HEK293 (cell line): ENCODE measurements at regions not wholly inside any gene's neighbourhood (a gene's known extent, or its start where the extent isn't known, plus 50 kb on each side); places are given as distances from the start of the nearest gene placed in this dataset.
A peak's percentile ranks its signal among the peaks of the same experiment; 100 is the strongest.

Experiments used
- CTCF ChIA-PET: fragments of 350-600 bp; formaldehyde crosslinking; extraction: SDS; loops from one replicate; lab custom pipeline; 2021; ENCODE audit warnings: antibody characterized with exemption; lab: Yijun Ruan, JAX
- POLR2A ChIA-PET: fragments of 300-600 bp; formaldehyde crosslinking; extraction: SDS; loops from one replicate; lab custom pipeline; 2020; ENCODE audit warnings: antibody characterized with exemption, inconsistent platforms; lab: Yijun Ruan, JAX
- H3K27ac ChIP-seq: fragments of 200-500 bp; sonication (Bioruptor generic); 2 replicates; pipeline ENCODE4 v1.5.1; 2014; ENCODE audit warnings: low read depth, low read length, control low read depth, inconsistent platforms; ENCODE audit errors: extremely low read depth
- H3K36me3 ChIP-seq, 2 experiments: fragments of 200-500 bp in 1 of 2; sonication (Bioruptor generic) in 1 of 2; 1 replicate in 1 of 2; 2 replicates in 1 of 2; pipeline ENCODE4 v1.5.1; 2014 to 2017; ENCODE audit warnings: inconsistent platforms in 2 of 2, low read length in 2 of 2; ENCODE audit not compliant: control insufficient read depth in 2 of 2, insufficient read depth in 1 of 2
- H3K4me1 ChIP-seq: fragments of 200-500 bp; sonication (Bioruptor generic); 2 replicates; pipeline ENCODE4 v1.5.1; 2014; ENCODE audit warnings: mild to moderate bottlenecking, low read length, inconsistent platforms; ENCODE audit not compliant: control insufficient read depth, insufficient read depth
- H3K4me3 ChIP-seq: 2 replicates; pipeline ENCODE4 v1.5.1; 2011; ENCODE audit warnings: low read depth, mild to moderate bottlenecking, control low read depth, low read length, moderate library complexity
- H3K9me3 ChIP-seq: fragments of 200-500 bp; sonication (Bioruptor generic); 2 replicates; pipeline ENCODE4 v1.5.1; 2014; ENCODE audit warnings: low read depth, low read length, inconsistent platforms; ENCODE audit not compliant: control insufficient read depth, insufficient read depth
- FEZF1 ChIP-seq: fragments of 450-650 bp; formaldehyde crosslinking; IDR thresholded peaks from 2 replicates; pipeline ENCODE4 v1.5.1; 2016; ENCODE audit warnings: missing biosample characterization, missing genetic modification characterization
- GLI2 ChIP-seq: fragments of 450-650 bp; formaldehyde crosslinking; IDR thresholded peaks from 2 replicates; pipeline ENCODE4; 2017; ENCODE audit warnings: missing biosample characterization, missing genetic modification characterization, low read depth, borderline replicate concordance
- KLF10 ChIP-seq: fragments of 450-650 bp; IDR thresholded peaks from 2 replicates; pipeline ENCODE4 v1.5.1; 2018; ENCODE audit warnings: missing biosample characterization, mild to moderate bottlenecking, missing genetic modification characterization
- KLF7 ChIP-seq: fragments of 450-650 bp; formaldehyde crosslinking; IDR thresholded peaks from 2 replicates; pipeline ENCODE4 v1.5.1; 2016; ENCODE audit warnings: missing biosample characterization, missing genetic modification characterization, borderline replicate concordance
- KLF8 ChIP-seq: fragments of 450-650 bp; formaldehyde crosslinking; IDR thresholded peaks from 2 replicates; pipeline ENCODE4 v1.5.1; 2016; ENCODE audit warnings: missing biosample characterization, missing genetic modification characterization
- PRDM10 ChIP-seq: fragments of 450-650 bp; formaldehyde crosslinking; IDR thresholded peaks from 2 replicates; pipeline ENCODE4 v1.5.1; 2016; ENCODE audit warnings: missing biosample characterization, missing genetic modification characterization
- SCRT1 ChIP-seq: fragments of 450-650 bp; formaldehyde crosslinking; IDR thresholded peaks from 2 replicates; pipeline ENCODE4 v1.5.1; 2016; ENCODE audit warnings: missing biosample characterization, missing genetic modification characterization, borderline replicate concordance
- WT1 ChIP-seq: fragments of 450-650 bp; formaldehyde crosslinking; IDR thresholded peaks from 2 replicates; pipeline ENCODE4 v1.5.1; 2016; ENCODE audit warnings: missing biosample characterization, missing genetic modification characterization
- ZBTB17 ChIP-seq: fragments of 450-650 bp; formaldehyde crosslinking; IDR thresholded peaks from 2 replicates; pipeline ENCODE4 v1.5.1; 2016; ENCODE audit warnings: missing biosample characterization, missing genetic modification characterization
- ZBTB21 ChIP-seq: fragments of 450-650 bp; formaldehyde crosslinking; IDR thresholded peaks from 2 replicates; pipeline ENCODE4 v1.5.1; 2017; ENCODE audit warnings: missing biosample characterization, missing genetic modification characterization
- ZBTB49 ChIP-seq: fragments of 450-650 bp; formaldehyde crosslinking; IDR thresholded peaks from 2 replicates; pipeline ENCODE4 v1.5.1; 2016; ENCODE audit warnings: missing biosample characterization, missing genetic modification characterization, low read depth
- ZNF121 ChIP-seq: fragments of 450-650 bp; formaldehyde crosslinking; IDR thresholded peaks from 2 replicates; pipeline ENCODE4 v1.5.1; 2016; ENCODE audit warnings: missing biosample characterization, missing genetic modification characterization
- ZNF132 ChIP-seq: fragments of 450-650 bp; formaldehyde crosslinking; IDR thresholded peaks from 2 replicates; pipeline ENCODE4 v1.5.1; 2017; ENCODE audit warnings: missing biosample characterization, missing genetic modification characterization, borderline replicate concordance
- ZNF133 ChIP-seq: fragments of 450-650 bp; formaldehyde crosslinking; IDR thresholded peaks from 2 replicates; pipeline ENCODE4 v1.5.1; 2016; ENCODE audit warnings: missing biosample characterization, missing genetic modification characterization
- ZNF138 ChIP-seq: fragments of 450-650 bp; formaldehyde crosslinking; IDR thresholded peaks from 2 replicates; pipeline ENCODE4 v1.5.1; 2016; ENCODE audit warnings: missing biosample characterization, missing genetic modification characterization, borderline replicate concordance
- ZNF16 ChIP-seq: fragments of 450-650 bp; formaldehyde crosslinking; IDR thresholded peaks from 2 replicates; pipeline ENCODE4 v1.5.1; 2016; ENCODE audit warnings: low read depth, missing biosample characterization, missing genetic modification characterization
- ZNF449 ChIP-seq: fragments of 450-650 bp; formaldehyde crosslinking; IDR thresholded peaks from 2 replicates; pipeline ENCODE4 v1.5.1; 2017; ENCODE audit warnings: missing biosample characterization, mild to moderate bottlenecking, missing genetic modification characterization, moderate library complexity
- ZNF521 ChIP-seq: fragments of 450-650 bp; formaldehyde crosslinking; IDR thresholded peaks from 2 replicates; pipeline ENCODE4 v1.5.1; 2017; ENCODE audit warnings: missing biosample characterization, mild to moderate bottlenecking, missing genetic modification characterization
- ZNF585B ChIP-seq: fragments of 450-650 bp; formaldehyde crosslinking; IDR thresholded peaks from 2 replicates; pipeline ENCODE4 v1.5.1; 2016; ENCODE audit warnings: missing biosample characterization, missing genetic modification characterization
- ZNF629 ChIP-seq: fragments of 450-650 bp; formaldehyde crosslinking; IDR thresholded peaks from 2 replicates; pipeline ENCODE4 v1.5.1; 2017; ENCODE audit warnings: missing biosample characterization, missing genetic modification characterization
- ZNF654 ChIP-seq: fragments of 450-650 bp; formaldehyde crosslinking; IDR thresholded peaks from 2 replicates; pipeline ENCODE4 v1.5.1; 2016; ENCODE audit warnings: low read depth, missing biosample characterization, missing genetic modification characterization
- ZNF843 ChIP-seq: fragments of 450-650 bp; formaldehyde crosslinking; IDR thresholded peaks from 2 replicates; pipeline ENCODE4 v1.5.1; 2016; ENCODE audit warnings: missing biosample characterization, missing genetic modification characterization
- TF ChIP-seq, protein P1 (sequence below): fragments of 450-650 bp; formaldehyde crosslinking; IDR thresholded peaks from 2 replicates; pipeline ENCODE4 v1.5.1; 2016; ENCODE audit warnings: missing biosample characterization, missing genetic modification characterization
- TF ChIP-seq, protein P2 (sequence below): fragments of 450-650 bp; formaldehyde crosslinking; IDR thresholded peaks from 2 replicates; pipeline ENCODE4 v1.5.1; 2016; ENCODE audit warnings: missing biosample characterization, missing genetic modification characterization, low read depth

- TF ChIP-seq, protein P1, sequence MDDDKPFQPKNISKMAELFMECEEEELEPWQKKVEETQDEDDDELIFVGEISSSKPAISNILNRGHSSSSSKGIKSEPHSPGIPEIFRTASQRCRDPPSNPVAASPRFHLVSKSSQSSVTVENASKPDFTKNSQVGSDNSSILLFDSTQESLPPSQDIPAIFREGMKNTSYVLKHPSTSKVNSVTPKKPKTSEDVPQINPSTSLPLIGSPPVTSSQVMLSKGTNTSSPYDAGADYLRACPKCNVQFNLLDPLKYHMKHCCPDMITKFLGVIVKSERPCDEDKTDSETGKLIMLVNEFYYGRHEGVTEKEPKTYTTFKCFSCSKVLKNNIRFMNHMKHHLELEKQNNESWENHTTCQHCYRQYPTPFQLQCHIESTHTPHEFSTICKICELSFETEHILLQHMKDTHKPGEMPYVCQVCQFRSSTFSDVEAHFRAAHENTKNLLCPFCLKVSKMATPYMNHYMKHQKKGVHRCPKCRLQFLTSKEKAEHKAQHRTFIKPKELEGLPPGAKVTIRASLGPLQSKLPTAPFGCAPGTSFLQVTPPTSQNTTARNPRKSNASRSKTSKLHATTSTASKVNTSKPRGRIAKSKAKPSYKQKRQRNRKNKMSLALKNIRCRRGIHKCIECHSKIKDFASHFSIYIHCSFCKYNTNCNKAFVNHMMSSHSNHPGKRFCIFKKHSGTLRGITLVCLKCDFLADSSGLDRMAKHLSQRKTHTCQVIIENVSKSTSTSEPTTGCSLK (tag by site-specific recombination): no peak
- TF ChIP-seq WT1 (tag by site-specific recombination): peak; percentile 69
- peak; percentile 47; the same call in 1 of the 2 replicates for TF ChIP-seq SCRT1 (tag by site-specific recombination)
- no peak for TF ChIP-seq ZNF133 (tag by site-specific recombination)
- TF ChIP-seq ZNF132 (tag by site-specific recombination): no peak
- TF ChIP-seq ZNF449 (tag by site-specific recombination): no peak
- TF ChIP-seq ZNF521 (tag by site-specific recombination): no peak
Measured at GRCh38 chr10:33478675-33479125, 144.2 kb upstream of the NRP1 start (continued).

GRCh38 chr10:33478089-33478674, 143.7 kb upstream of the NRP1 start:
- POLR2A ChIA-PET: no interaction called here
- H3K4me3 ChIP-seq: no peak overlapping the region
- H3K4me1 ChIP-seq: peaks cover 21% of the 10 kb centered on the region
- H3K27ac ChIP-seq: peak overlapping the region; percentile 86
- CTCF ChIA-PET: no interaction called here
- no peaks in the 10 kb centered on the region for H3K36me3 ChIP-seq
- no peaks in the 10 kb centered on the region for H3K9me3 ChIP-seq
- TF ChIP-seq KLF8 (tag by site-specific recombination) (peak; percentile 38; the same call in 1 of the 2 replicates), ZNF16 (tag by site-specific recombination) (no peak), GLI2 (tag by site-specific recombination) (0 out of 2 replicates have a peak, but pooled peaks have one; percentile 9), ZBTB49 (tag by site-specific recombination) (0 out of 2 replicates have a peak, but pooled peaks have one; percentile 11), ZBTB21 (no peak), ZNF629 (tag by site-specific recombination) (peak; percentile 66), ZNF843 (peak; percentile 89), KLF10 (tag by site-specific recombination) (0 out of 2 replicates have a peak, but pooled peaks have one; percentile 24), ZNF138 (tag by site-specific recombination) (no peak), ZBTB17 (tag by site-specific recombination) (peak; percentile 59; the same call in 1 of the 2 replicates), ZNF654 (tag by site-specific recombination) (peak; percentile 10; the same call in 1 of the 2 replicates), PRDM10 (tag by site-specific recombination) (no peak; the same call in 1 of the 2 replicates), FEZF1 (tag by site-specific recombination) (peak; percentile 98), ZNF585B (tag by site-specific recombination) (no peak), ZNF121 (no peak), KLF7 (tag by site-specific recombination) (no peak)
- TF ChIP-seq, protein P2, sequence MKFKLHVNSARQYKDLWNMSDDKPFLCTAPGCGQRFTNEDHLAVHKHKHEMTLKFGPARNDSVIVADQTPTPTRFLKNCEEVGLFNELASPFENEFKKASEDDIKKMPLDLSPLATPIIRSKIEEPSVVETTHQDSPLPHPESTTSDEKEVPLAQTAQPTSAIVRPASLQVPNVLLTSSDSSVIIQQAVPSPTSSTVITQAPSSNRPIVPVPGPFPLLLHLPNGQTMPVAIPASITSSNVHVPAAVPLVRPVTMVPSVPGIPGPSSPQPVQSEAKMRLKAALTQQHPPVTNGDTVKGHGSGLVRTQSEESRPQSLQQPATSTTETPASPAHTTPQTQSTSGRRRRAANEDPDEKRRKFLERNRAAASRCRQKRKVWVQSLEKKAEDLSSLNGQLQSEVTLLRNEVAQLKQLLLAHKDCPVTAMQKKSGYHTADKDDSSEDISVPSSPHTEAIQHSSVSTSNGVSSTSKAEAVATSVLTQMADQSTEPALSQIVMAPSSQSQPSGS (tag by site-specific recombination): peak; percentile 42; the same call in 1 of the 2 replicates
